ENCODE measurements at regions not wholly inside any gene's neighbourhood (a gene's known extent, or its start where the extent isn't known, plus 50 kb on each side); places are given as distances from the start of the nearest gene placed in this dataset.
"Not testable (repeated sequence)": the region's sequence is repeated elsewhere in the genome, so short reads cannot be mapped to it uniquely, and the experiment has no call there.

DNA sequence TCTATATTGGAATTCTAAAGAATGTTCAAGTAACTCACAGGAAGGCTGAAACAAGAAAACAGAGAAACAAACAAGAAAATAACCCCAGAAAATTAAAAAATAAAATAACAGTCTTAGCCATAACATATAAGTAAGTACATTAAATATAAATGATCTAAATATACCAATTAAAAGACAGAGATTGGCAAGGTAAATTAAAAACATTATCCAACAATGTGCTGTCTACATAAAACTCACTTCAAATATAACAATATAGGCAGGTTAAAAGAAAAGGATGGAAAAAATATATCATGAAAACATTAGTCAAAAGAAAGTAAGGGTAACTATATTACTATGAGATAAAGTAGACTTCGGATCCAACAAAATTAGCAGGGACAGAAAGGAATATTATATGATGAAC, 98.1 kb upstream of the NANOS1 start:
- no peak for DNase-seq (ENCODE audit: low spot score)
- intact Hi-C loops (cut with DNase I): no loop called here

DNA sequence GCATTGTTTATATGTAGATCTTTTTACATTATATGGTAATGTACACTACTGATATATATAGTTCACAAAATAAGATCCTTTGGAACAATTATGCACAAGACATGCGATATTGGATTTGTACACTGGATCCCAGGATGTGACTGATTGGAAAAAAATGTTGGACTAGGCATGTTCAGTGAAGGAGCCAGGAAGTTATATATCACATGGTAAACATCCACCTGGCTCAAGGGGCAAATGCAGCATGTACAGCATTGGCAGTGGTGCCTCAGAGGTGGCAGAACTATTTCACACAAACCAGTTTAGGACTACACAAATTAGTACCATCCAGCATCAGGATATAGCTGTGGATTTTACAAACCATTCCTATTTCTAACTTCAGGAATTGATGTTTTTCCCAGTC, 97.4 kb upstream of the NANOS1 start:
- intact Hi-C loops (cut with DNase I); DNase-seq (ENCODE audit: low spot score): not testable (repeated sequence)

DNA sequence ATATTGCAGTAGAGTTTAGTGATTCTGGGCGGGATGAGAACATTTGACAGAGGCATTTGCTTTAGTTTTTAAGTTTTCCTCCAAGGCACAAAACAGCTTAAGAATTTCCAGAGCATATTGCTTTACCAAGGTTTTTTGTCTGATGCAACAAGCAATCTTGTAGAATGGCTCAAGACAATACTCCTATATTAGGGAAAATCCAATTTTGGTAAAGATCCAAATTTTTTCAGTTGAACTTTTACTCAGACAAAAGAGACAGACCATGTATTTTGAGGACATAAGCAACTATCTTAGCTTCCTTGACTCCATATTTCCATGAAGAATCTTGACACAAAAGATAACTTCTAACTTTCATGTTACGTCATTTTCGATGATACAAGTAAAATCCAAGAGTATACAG, 92.3 kb upstream of the NANOS1 start:
- intact Hi-C loops (cut with DNase I): no loop called here
- no peak for DNase-seq (ENCODE audit: low spot score)

DNA sequence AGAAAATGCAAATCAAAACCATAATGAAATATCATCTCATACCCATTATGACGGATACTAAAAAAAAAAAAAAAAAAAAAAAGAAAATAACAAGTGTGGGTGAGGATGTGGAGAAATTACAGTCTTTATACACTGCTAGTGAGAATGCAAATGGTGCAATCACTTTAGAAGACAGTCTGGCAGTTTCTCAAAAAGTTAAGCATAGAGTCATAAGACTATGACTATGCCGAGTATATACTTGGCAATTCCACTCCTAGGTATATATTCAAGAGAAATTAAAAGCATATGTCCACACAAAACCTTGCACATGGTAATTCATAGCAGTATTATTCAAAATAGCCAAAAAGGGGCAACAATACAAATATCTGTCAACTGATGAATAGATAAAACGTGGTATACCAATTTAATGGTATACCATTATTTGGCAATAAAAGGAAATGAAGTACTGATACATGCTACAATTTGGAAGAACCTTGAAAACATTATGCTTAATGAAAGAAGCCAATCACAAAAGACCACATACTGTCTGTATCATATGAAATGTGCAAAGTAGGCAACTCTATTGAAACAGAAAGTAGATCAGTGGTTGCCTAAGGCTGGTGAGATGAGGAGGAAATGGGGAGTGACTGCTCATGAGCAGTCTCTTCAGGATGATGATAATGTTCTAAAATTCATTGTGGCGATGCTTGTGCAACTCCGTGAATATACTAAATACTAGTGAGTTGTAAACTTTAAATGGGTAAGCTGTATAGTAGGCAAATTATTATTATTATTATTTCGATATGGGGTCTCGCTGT, 90.1 kb upstream of the NANOS1 start:
- intact Hi-C loops (cut with DNase I): no loop called here
- no peak for DNase-seq (ENCODE audit: low spot score)

DNA sequence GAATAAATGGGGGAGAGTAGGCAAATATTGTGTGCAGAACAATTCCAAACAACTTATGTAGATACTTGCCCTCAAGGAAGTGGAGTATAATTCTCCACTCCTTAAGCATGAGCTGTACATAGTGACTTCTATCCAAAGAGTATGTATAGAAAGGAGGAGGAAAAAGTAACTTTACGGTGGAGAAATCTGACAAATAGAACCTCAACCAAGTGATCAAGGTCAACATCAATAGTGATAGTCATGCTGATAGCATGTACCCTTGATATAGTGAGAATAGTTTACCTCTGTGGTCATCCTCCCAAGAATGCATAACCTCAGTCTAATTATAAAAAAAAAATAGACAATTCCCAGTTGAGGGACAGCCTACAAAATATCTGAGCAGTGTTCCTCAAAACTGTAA, 89.1 kb upstream of the NANOS1 start:
- no peak for DNase-seq (ENCODE audit: low spot score)
- intact Hi-C loops (cut with DNase I): no loop called here

DNA sequence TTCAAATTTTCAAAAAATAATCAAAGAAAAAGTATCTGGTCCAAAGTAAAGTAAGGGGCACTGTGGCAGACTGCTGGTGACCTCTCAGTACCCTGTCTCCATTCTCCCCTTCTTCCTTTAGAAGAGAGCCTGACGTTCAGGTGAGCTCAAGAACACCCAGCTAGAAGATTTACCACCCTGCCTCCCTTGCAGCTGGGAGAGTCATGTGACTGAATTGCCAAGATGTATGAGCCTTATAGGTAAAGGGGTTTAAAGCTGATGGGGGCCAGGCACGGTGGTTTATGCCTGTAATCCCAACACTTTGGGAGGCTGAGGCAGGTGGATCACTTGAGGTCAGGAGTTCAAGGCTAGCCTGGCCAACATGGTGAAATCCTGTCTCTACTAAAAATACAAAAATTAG, 86.3 kb upstream of the NANOS1 start:
- intact Hi-C loops (cut with DNase I): no loop called here
- DNase-seq (ENCODE audit: low spot score): no peak

DNA sequence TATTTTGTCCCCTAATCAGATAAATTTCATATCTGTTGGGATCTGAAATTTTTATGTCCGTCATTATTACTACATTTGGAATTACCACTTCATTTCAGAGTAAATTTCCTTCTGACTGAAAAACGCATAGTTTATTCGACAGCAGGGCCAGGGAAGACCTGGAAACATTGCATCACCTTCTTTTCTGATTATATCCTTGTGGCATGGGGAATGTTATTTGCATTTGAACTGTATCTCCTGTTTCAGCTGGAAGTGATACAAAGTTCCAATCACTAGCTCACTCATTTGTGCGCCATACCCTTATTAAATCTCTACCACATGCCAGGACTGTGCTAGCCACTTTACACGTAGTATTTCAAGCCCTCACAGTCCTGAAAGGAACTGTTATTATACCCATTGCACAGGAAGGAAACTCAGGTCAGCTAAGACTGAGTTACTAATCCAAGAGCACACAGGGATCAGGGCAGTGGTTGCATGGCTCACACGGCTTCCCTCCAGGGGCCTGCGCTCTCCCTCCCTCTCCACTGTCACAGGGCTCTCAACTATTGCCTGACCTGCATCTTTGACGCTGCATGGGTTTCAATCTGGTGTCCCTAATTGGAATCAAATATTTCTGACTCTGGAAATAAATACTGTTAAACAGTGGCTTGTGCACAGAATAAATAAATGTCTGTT, 84.4 kb upstream of the NANOS1 start:
- no peak for DNase-seq (ENCODE audit: low spot score)

DNA sequence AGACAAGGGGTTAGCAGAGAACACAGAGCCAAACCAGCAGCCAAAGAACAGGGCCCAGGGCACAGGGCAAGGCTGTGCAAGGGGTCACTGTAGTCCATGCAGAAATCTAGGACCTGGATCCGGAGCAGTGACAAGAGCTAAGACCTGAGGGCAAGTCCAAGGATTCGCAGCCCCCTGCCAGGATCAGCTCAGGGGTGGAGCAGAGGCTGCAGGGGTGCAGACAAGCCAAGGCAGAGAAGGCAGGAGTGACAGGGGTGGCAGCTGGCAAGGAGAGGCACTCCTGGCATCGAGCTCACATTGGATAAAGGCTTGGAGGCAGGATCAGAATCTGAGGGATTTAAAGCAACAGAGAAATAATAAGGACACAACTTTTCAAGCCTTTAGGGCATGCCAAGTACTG, 80.7 kb upstream of the NANOS1 start:
- DNase-seq (ENCODE audit: low spot score): no peak
- intact Hi-C loops (cut with DNase I): no loop called here

More for the DNA sequence above, 84.4 kb upstream of the NANOS1 start:
- intact Hi-C loops (cut with DNase I): no loop called here

DNA sequence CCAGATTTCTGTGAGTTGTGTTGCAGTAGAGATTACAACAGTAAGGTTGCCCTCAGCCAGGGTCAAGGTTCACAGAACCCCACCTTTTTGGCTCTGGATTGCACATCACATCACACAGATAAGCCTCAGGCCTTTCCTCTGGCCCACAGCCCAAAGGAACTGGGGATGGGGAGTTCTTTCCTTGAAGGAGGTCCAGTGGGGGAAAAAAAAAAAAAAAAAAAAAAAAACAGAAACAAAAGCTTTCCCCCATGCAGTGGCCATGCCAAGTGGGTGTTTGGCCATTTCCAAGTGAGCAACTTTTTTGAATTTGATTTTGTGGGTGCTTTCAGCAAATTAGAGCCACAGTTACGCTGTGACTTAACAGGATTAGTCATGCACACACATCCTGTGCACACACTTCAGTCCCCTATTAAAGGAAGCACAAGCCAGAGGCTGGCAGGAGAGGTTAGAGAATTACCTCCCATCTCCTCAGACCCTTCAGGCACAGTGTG, 79.3 kb upstream of the NANOS1 start:
- DNase-seq (ENCODE audit: low spot score): no peak
- intact Hi-C loops (cut with DNase I): no loop called here

DNA sequence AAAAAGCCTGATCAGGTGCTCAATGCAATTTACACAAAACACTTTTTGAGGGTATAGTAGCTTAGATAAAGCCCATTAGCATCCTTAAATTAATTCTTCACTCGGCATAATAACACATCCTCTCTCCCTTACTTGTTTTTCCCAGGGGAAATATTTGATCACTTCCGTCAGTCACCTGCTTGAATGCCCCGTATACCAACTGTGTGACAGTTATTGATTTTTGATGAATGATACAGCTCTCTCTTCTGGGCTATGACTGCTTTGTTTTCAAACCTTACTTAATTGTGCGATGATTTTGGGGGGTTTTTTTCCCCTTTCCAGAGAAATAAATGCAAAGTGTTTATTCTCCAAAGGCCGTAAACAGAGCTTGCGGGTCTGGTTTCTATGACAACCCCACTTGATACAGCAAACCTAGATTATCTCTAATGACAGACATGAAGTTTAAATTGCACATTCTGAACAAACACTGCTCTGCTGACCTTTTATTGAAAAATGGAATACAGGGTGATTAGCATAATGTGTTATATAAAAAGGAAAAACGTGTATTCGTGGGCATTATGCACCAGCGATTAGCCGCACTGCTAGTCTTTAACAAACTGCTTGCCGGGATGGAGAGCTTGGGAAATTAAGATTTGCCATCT, 78.4 kb upstream of the NANOS1 start:
- intact Hi-C loops (cut with DNase I): no loop called here
- DNase-seq (ENCODE audit: low spot score): no peak

DNA sequence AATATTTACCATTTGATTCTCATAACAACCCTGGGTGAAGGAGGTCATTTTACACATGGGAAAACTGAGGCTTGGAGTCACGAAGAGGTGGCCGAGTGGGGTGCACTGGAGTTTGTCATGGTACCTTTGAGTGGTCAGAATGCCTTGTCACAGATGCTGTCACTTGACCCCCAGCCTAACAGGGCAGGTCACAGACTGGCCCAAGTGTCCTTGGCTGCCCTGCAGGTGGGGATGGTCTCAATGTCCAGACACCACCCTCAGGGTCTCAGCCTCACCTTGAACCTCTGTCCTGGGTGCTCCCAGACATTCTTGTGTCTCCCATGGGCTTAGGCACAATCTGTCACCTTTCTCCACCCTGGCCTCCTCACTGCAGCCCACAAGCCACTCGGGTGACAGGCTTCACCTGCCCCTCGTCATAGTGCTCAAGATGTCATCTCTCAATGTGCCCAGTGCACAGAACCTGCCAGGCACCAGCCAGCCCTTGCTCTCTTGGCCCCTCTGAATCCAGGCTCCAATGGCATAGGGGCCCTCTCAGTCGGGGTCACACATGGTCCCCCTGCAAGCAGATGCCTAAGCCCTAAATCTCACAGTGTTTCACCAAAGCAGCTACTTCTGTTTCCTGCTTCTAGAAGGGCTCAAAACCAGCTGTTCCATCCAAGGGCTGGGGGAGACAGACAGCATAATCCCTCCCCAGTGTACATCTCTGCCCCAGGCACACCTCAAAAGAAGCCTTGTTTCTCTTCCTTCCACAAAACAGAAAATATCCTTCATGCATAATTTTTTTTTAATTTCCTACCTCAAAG, 76.8 kb upstream of the NANOS1 start:
- intact Hi-C loops (cut with DNase I): no loop called here
- no peak for DNase-seq (ENCODE audit: low spot score)

DNA sequence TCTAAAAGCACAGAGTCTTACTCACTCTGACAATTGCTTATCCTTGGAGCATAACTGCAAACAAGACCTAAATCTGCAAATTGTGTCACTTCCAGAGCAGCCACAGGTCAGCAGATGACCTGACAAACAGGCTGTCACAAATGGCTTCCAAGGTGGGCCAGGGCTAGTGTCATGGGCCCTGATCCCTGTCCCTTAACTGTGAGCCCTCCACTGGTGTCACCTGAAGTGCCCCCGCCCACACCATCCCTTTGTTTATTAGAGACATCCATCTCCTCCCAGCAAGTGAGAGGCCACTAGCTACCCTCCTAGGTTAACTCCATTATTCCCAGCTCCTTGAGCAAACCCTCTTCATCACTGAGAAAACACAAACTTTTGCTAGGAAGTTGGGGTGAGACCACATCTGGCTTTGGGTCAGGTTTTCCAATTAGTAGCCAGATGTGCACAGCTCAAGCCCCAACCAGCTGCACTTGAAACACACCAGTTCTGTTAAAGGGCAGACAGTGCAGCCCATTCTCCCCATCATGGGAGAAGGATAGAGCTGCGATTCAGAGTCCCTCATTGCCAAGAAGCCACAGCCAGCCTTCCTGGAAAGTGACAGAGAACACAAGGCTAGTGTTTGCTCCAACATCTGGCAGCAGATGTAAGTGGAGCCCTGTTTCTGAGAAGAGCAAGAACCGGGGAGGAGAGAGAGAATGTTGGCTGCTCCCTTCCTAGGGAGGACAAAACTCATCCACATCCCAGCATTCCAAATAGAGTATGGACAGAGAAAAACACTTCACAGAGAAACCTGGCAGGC, 75.7 kb upstream of the NANOS1 start:
- intact Hi-C loops (cut with DNase I): no loop called here

DNA sequence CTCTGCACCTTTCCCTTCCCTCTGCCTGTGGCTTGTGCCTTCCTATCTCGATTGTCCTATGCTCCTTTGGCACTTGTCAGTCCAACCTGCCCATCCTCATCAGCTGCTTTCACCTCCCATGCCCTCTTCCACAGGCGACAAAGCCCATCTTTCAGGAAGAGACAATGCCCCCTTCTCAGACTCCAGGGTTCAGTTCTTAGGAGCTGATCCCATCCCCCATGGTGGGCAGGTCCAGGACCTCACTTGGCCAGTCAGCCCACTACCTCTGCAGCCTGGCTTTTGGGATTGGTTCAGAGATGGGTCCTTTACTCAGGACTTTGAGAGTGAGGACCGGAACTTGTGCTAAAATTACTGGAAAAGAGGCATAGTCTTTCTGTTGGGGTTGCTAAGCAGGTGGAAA, 74.0 kb upstream of the NANOS1 start:
- intact Hi-C loops (cut with DNase I): loop anchor here (5.0 kb wide), 1 partner anchor 43 kb away; no protein-coding TSS in a partner anchor
- DNase-seq (ENCODE audit: low spot score): peak; percentile 15

More for the DNA sequence above, 75.7 kb upstream of the NANOS1 start:
- DNase-seq (ENCODE audit: low spot score): no peak

DNA sequence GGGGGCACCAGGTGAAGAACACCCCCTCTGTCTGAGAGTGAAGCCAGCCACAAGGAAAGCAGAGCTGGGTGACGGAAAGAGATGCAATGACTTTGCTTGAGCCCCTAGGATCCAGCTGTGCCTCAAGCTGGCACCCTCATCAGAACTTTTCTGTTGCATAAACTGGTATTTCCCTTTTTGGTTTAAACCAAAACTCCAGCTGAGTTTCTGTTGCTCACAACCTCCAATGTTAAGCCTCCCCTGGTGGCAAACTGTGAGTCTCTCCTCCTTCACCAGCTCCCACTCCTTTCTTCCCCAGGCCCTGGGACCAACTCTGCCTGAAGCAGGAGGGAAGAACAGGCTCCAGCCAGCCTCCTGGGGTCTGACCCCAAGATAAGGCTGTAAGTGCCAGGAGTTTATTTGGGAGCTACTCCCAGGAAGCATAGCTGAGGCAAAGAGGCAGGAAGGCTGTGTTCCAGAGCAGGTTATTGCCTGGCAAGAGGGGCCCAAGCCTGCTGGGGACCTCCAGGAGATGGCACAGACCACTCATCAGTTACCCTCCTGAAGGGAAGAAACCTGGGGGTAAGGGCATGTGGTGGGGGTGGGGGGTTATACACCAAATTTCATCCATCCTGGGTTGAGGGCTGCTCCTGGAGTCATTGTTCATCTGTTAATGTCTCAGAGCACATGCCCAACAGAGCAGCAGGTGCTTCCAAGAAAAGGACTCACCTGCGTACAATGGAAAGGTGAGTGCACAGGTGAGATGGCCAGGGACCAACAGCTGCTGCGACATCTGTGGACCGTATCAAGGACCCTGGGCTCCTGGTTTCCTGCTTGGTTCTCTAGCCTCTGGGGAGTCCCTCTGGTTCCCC, 73.3 kb upstream of the NANOS1 start:
- intact Hi-C loops (cut with DNase I): loop anchor here (5.0 kb wide), 1 partner anchor 44 kb away; no protein-coding TSS in a partner anchor
- DNase-seq (ENCODE audit: low spot score): peak; percentile 59

DNA sequence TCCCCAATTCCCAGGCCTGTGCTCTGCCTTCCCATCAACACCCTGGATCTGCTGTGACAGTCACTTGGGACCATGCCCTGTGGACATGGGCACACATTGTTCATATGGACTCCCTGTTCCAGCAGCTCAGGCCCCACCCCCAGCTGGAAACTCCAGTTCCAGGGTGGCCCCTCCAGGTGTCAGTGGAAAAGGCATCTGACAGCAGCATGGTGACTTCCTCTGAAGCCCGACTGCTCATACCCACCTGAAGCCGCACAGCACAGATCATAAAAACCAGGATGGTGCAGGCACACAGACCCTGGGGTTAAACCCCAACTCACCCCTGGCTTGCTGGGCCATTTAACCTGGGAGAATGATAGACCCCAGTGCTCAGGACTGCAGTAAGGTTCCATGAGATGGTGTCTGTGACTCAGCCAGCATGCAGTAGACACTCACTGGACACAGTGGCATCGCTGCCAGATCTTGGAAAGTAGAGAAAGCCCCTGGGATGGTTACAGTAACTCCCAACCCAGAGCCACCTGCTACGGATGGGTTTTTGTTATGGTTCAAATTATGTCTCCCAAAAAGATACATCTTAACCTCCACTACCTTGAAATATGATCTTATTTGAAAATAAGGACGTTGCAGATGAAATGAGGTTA, 72.6 kb upstream of the NANOS1 start:
- intact Hi-C loops (cut with DNase I): loop anchor here (5.0 kb wide), 1 partner anchor 45 kb away; no protein-coding TSS in a partner anchor
- peak; percentile 47 for DNase-seq (ENCODE audit: low spot score)

DNA sequence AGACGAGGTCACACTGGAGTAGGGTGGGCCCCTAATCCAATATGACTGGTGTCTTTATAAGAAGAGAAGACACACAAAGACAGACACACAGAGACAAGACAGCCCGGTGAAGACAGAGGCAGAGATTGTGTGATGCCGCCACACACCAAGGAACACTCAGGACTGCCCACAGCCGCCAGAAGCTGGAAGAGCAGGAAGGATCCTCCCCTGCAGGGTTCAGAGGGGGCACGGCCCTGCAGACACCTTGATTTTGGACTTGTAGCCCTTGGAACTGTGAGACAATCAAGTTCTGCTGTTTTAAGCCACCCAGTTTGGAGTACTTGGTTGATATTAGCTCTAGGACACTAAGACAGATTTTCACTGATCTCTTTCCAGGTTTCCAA, 72.1 kb upstream of the NANOS1 start:
- DNase-seq (ENCODE audit: low spot score): peak; percentile 39
- intact Hi-C loops (cut with DNase I): loop anchor here (5.0 kb wide), 1 partner anchor 45 kb away; no protein-coding TSS in a partner anchor

DNA sequence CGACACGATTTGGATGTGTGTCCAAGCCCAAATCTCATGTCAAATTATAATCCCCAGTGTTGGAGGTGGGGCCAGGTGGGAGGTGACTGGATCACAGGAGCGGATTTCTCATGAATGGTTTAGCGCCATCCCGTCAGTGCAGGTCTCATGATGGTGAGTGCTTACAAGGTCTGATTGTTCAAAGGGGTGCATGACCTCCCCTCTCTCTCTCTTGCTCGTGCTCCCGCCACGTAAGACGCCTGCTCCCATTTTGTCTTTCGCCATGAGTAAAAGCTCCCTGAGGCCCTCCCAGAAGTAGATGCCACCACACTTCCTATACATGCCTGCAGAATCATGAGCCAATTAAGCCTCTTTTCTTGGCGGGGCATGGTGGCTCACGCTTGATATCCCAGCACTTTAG, 71.5 kb upstream of the NANOS1 start:
- peak; percentile 44 for DNase-seq (ENCODE audit: low spot score)
- intact Hi-C loops (cut with DNase I): loop anchor here (2.0 to 5.0 kb wide), 2 partner anchors 46 to 71 kb away; partner anchors contain the start of gene NANOS1

Measured in cardiac septum (tissue), 1 donor.